Effector CD4-positive, alpha-beta T cell (primary cell): ENCODE measurements at regions not wholly inside any gene's neighbourhood (a gene's known extent, or its start where the extent isn't known, plus 50 kb on each side); places are given as distances from the start of the nearest gene placed in this dataset.
A peak's percentile ranks its signal among the peaks of the same experiment; 100 is the strongest.
"Not testable (repeated sequence)": the region's sequence is repeated elsewhere in the genome, so short reads cannot be mapped to it uniquely, and the experiment has no call there.

ENCODE experiments used
- DNase-seq: peaks from one replicate; pipeline ENCODE4 v3.0.0-alpha.2; 2020

DNA sequence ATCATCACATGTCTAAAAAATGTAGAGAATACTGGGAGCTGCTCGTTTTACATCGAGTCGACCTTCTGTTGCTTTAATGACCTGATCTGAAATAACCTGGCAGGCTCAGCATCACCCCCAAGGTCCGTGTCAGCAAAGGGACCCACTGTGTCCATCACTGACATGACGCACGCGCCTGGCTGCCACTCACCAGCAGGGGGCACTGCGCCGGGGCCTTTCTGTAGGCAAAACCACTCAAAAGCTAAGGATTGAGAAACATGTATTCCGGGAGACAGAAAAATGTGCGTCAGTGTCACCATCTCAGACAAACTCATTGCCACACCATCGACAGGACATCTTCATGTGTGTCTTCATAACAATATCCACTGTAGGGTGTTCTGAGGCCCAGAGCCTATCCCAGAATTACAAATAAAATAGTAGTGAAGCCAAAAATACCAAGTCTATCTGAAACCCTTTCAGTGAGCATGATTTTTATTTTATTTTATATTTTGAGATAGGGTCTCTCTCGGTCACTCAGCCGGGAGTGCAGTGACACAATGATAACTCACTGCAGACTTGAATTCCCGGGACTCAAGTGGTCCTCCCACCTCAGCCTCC is 130.3 kb upstream of the LSM14A start:
- DNase-seq = peak; percentile 48

DNA sequence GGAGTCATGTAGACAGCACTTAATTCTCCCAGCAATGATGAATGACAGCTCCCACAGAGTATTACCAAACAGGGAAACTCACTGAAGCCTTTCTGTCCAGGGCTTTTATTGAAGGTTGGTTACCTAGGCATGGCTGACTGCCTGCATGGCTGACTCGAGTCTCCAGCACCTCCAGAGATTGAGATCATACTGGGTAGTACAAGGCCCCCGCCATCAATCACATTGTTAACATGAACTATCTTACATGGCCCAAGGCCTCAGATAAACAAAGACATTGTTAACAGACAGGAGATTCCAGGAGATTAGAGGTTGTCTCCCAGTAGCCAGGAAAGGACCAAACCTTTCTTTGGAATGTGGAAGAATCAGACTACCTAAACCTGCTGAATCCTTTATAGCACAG is 128.3 kb upstream of the LSM14A start:
- DNase-seq = no peak

DNA sequence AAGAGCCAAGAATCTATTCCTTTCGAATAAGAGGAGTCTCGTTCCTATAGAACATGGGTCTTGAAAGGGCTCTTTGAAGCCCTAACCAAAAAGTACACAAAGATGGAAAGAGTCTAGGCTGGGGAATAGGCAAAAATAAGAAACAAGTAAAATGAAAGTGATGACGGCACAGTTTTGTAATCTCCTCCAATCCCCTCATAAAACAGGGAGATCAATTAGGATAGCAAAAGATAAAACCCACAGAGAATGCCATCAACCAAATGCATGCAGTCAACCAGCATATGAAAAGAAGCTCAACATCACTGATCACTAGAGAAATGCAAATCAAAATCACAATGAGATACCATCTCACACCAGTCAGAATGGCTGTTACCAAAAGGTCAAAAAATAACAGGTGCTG is 122.4 kb upstream of the LSM14A start:
- no peak for DNase-seq

DNA sequence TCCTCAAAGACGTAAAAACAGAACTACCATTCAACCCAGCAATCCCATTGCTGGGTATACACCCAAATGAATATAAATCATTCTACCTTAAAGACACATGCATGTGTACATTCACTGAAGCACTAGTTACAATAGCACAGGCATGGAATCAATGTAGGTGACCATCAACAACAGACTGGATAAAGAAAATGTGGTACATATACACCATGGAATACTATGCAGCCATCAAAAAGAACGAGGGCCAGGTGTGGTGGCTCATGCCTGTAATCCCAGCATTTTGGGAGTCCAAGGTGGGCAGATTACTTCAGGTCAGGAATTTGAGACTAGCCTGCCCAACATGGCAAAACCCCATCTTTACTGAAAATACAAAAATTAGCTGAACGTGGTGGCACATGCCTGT is 121.9 kb upstream of the LSM14A start:
- not testable (repeated sequence) for DNase-seq

DNA sequence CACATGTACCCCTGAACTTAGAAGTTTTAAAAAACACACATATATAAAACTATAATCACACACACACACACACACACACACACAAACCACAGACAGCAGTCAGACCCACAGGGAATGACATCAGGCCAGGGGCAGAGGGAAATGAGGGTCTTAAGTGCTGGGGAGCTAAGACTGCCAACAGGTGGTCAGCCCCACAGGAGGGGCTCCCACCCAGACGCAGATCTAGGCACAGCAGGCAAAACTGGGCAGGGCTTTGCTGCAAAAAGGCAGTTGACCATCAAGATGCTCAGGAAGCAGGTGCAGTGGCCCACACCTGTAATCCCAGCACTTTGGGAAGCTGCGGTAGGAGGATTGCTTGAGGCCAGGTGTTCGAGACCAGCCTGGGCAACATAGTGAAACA is 121.0 kb upstream of the LSM14A start:
- no peak for DNase-seq

DNA sequence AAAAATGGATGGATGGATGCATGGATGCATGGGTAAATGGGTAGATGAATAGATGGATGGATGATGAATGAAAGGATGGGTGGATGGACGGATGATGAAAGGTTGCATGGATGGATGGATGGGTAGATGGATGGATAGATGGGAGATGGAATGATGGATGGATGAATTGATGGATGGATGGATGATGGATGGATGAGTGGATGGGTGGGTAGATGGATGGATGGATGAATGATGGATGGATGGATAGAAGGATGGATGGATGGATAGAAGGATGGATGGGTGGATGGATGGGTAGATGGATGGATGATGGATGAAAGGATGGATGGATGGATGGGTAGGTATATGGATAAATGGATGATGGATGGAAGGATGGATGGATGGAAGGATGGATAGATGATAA is 115.1 kb upstream of the LSM14A start:
- DNase-seq = no peak

DNA sequence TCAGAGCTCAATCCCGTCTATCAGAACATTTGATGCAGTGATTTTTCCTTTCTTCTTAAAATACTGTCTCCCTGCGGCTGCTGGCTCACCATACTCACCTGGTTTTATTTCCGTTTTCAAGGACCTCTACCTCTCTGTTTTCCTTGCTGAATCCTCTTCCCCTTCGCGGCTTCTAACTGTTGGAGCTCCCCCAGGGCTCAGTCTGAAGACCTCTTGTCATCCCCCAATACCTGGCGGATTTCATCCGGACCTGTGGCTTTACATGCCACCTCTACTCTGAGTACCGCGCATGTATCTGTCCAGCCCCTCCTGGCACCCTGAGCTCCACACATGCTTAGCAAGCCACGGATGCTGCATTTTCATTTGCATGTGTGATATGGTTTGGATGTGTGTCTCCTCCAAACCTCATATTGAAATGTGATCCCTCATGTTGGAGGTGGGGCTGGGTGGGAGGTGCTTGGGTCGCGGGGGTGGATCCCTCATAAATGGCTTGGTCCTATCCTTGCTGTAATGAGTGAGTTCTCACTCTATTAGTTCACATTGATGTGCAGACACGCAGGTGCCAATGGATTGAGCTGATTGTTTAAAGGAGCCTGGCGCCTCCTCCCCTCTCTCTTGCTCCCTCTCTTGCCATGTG is 106.2 kb upstream of the LSM14A start:
- DNase-seq = no peak

DNA sequence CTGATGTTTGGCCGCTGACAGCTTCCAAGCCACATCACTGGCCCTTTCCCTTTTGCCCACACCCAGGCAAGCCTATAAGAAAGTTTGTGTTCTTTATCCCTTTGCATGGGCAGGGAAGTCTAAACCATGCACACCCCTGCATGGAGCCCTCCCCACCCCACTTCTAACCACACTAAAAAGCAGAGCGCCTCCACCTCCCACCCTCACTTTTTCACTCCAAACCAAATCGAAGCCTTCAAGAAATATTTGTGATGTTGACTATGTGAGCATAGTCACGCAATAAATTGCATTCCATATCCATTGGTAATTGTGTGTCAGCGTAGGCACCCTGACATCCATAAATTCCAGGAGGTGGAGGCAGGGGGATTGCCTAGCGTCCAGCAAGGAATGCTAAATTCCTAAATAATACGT is 104.4 kb upstream of the LSM14A start:
- no peak for DNase-seq

DNA sequence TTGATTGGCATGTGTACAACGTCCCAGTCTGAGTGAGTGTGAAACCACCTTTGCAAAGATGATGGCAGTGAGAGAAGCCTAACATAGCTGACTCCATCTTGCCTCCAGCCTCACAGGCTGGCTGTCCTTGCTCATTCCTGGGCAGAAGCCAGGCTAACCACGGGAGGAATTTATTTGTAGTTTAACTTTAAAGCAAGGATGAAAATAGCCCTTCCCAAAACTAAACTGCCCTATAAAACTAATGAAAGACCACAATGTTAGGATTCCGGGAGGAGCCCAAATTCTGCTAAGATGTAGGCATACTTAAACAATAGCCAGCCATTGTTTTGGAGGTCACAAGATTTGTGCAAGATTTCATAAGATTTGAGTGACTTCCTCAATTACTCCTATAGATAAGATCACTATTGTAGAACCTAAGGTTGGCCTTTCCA is 96.6 kb upstream of the LSM14A start:
- no peak for DNase-seq

DNA sequence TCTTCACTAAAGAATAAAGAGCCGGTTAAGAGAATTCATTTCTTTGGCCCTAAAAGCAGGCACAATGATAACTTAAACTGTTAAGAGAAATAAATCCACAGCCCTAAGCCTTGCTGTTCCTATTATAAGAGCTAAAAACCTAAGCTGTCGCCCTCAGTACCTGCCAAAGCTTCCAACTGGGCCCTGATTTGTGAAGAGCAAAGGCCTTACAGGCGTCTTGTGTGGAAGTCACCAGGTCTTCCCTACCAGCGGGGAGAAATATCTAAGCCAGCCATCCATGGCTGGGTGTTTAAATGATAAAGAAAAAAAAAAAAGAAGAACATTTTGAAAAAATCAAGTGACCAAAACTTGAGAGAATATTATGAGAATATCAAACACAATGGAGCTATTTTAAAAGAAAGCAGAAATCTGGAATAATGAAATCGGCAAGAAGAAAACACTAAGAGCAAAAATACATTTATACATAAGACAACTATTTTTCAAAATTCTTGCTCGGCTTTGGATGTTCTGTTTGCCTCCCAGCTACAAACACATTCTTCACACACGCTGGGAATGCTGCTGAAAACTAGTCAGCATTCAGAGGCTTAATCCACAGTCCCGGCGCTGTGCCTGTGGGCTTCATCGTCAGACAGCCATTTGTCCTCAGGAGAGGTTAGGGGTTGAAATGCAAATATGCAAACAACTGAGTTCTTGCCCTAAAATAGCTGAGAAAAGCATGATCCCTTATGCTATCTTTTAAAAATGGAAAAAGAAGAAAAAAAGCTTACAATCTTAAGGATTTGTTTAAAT is 89.8 kb upstream of the LSM14A start:
- DNase-seq = no peak

DNA sequence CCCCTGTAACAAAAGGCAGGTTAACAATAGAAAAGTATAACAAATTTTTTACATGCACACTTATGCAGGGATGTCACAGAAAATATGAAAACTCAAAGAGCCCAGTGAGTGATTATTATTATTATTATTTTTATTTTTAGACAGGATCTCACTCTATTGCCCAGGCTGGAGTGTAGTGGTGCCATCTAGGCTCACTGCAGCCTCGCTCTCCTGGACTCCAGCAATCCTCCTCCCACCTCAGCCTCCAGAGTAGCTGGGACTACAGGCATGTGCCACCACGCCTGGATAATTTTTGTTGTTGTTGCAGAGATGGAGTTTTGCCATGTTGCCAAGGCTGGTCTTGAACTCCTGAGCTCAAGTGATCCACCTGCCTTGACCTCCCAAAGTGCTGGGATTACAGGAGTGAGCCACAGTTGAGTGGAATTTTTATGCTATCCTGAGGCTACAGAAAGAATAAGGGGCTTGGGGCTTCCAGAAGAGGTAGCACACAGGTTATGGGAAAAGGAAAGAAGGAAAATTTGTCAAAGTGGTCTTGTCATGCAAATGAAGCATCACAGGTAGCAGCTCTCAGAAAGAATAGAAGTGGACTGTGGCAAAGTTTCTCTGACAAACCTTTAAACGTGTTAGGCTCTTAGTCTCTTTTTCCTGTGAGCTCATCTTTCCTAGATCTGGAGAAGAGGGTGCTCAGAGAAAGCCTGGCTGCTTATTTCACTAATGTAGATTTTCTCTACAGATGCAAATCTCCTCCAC is 87.7 kb upstream of the LSM14A start:
- DNase-seq = no peak

DNA sequence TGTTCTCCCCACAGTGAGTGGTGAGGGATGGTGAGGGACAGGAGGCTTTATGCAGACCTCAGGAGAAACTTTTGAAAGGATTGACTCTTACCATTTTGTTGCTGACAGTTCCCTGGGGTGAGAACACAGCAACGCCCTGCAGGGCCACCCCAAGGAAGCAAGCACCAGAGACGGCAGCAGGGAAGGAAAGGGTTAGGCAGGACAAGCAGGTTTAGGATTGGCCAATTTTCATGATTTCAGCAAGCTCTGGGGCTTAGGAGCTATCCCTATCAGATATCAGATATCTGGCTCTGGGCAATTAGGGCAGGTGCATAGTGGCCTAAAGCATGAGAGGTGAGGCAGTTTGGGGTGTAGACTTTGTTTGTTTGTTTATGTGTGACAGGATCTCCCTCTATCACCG is 87.0 kb upstream of the LSM14A start:
- DNase-seq = no peak

DNA sequence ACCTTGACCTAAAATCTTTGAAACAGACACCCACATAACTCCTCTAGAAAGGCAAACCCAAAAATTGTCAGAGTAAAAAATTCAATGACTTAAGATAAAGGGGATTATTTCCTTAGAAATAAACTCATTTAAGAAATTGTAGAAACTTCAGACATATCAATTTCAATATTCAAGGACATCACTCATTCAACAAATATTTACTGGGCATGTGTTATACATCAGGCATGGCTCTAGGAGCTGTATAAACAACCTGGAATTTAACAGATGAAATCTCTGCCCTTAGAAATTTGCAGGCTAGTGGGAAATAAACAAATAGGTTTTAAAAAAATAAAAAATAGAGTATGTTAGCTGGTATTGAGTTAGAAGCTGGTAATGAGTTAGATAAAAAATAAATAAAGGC is 84.0 kb upstream of the LSM14A start:
- DNase-seq = no peak

DNA sequence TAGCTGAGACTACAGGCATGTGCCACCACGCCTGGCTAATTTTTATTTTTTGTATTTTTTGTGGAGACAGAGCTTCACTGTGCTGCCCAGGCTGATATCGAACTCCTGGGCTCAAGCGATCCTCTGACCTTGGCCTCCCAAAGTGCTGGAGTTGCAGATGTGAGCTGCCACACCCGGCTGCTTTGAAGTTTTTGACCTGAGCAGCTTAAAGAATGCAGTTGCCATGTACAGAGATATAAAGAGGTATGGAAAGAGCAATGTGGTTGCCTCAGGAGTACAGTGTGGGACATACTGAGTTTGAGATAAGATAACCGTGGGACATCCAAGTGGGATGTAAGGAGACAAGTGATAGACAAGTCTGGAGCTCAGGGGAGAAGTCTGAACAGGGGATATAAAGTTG is 82.7 kb upstream of the LSM14A start:
- DNase-seq = no peak

DNA sequence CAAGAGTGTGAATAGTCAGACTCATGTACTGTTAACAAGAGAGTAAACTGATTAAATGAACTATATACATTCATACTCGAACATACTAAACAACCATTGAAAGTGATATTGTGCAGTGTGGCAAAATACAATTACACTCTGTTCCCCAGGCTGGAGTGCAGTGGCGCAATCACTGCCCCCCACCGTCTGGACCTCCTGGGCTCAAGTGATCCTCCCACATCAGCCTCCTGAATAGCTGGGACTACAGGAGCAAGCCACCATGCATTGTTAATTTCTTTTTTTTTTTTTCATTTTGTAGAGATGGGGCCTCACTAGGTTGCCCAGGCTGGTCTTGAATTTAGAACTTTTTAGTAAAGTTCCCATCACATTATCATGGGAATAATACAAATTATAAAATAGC is 77.3 kb upstream of the LSM14A start:
- DNase-seq = no peak

DNA sequence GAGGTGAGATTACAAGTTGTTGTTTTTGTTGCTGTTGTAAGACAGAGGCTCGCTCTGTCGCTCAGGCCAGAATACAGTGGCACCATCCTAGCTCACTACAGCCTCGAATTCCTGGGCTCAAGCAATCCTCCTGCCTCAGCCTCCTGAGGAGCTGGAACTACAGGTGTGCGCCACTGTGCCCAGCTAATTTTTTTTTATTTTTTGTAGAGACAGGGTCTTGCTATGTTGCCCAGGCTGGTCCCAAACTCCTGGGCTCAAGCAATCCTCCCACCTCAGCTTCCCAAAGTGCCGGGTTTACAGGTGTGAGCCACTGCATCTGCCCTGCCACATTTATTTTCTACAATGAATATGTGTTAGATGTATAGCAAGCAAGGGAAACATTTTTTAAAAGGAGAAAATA is 76.9 kb upstream of the LSM14A start:
- DNase-seq = not testable (repeated sequence)

DNA sequence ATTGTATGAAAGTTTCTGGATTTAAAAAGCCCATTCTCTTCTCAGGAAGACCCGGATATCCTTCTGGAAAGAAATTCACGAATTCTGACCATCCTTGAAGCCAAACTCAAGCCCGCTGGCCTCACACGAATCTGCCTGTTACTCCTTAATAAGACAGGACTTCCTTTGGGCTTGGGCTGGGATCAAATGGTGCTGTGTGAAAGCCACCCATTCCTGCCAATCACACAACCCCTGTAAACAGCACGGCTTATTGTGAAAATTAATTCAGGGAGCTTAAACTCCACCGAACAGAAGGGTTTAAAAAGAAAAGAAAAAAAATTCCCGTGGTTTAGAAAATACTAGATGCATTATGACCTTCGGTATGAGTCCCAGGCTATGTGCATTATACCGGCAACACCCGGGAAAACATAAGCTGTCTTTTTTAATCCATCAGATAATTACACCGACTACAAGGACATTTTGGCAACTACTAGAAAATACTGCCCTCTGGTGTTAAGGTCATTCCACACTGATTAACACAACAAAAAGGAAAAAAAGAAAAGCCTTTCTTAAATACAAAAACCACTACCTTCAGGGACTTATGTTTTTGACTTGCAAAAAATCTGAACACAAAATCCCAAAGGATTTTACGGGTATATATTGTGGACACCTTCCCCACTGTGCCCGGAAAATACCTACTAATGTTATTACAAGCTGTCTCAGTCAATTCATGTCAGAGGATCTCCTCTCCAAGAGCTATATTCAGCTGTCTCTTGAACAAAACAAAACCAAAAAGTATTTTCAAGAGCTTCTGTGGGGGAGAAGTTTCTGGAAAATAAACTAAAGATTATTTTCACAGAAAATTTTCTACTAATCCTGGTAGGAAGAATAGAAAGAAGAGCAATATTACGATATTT is 76.0 kb upstream of the LSM14A start:
- DNase-seq = no peak

DNA sequence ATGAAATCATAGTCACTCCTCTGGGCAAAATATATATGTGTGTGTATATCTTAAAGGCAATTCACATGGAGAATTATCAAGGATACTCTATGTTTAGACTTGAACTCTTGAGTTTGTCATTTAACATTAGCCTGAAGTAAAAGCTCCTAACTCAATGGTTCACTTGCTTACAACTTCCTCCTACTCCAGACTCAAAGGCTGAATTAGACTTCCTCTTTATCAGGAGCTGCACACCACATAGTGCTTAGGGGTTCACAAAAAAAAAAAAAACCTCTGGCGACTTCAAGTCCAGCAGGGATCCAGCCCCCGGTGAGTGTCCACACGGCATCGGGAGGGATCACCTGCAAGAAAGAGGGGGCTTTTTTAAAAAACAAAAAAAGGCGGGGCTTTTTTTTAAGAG is 68.2 kb upstream of the LSM14A start:
- DNase-seq = no peak

DNA sequence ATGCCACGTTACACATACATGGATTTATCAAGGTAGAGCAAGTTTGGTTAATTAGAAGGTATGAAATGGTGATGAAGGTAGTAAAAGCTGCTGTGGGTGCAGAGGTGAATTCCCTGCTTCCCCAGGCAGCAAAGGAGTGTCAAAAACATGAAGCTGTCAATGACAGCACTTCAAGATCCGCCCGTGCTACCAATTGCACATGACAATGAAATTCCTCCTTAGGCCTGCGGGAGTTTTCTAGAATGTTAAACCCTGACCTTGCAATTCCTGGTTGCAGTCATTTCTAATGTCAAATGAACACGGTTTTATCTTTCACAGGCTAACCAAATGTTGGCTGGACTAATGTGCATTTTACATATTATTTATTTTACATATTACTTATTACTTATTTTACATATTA is 67.7 kb upstream of the LSM14A start:
- no peak for DNase-seq

DNA sequence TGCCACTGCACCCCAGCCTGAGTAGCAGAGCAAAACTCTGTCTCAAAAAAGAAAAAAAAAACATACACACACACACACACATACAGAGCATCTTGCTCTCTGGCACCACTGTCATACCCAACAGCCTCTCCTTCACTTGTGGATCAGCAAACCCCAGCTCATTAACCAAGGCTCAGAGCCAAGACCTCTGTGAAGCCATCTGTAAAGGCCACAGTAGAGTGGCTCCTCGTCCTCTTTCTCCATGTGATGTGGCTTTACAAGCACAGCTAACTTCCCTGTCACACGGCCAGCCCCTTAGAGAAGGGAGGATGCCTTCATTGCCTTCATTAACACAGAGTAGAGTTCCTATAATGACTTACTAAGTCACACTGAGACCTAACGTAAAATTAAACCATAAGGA is 62.7 kb upstream of the LSM14A start:
- DNase-seq = no peak

DNA sequence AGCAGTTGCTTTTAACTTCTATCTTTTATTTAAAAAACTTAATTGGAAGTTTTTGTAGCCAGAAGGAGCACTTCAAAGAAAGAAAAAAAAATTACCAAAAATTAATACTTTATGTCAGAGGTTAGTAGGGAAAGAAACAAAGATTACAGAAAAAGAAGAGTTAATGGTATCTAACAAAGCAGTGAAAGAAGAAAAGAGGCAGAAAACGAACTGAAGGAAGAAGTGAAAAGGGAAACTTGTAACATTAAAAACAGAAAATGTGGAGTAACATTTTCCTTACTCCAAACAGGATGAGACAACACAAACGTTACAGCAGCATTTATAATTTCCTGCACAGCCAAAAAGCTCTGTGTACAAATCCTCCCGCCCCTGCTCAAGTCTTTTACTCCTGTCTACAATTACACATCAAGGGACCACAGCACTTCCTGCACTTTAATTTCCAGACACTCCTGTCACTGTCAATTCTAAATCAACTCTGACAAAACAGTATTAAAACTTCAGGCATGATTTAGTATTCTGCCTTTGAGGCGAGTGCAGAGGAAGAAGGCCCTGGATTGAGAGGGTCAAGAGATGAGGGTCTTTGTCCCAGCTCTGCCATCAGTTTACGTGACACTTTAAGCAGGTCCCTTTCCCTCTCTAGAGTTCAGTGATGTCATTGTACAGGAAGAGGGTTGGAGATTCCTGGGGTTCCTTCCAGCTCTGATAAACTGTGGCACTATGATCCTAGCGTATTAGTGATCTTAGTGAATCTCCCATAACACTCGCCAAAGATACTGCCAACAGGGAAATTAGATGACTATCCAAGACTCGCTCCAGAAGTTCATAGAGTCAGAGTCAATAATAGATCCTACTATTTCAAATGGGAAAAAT is 53.2 kb upstream of the LSM14A start:
- DNase-seq = no peak

DNA sequence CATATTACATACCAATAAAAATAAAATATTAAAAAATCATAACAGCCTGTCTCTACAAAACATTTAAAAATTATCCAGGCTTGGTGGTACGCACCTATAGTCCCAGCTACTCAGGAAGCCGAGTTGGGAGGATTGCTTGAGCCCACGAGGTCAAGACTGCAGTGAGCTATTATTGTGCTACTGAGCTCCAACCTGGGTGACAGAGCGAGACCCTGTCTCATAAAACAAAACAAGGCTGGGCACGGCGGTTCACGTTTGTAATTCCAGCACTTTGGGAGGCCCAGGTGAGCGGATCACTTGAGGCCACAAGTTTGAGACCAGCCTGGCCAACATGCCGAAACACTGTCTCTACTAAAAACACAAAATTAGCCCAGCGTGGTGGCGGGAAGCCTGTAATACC is 52.2 kb upstream of the LSM14A start:
- DNase-seq = no peak
